BJ (cell line): ENCODE measurements at regions not wholly inside any gene's neighbourhood (a gene's known extent, or its start where the extent isn't known, plus 50 kb on each side); places are given as distances from the start of the nearest gene placed in this dataset.

Experiments
- CTCF ChIA-PET: fragments of 350-600 bp; formaldehyde crosslinking; extraction: SDS; loops from one replicate; lab custom pipeline; 2021; ENCODE audit warnings: antibody characterized with exemption, inconsistent platforms; lab: Yijun Ruan, JAX
- POLR2A ChIA-PET: fragments of 300-600 bp; sonication (Branson Sonifier 250); formaldehyde crosslinking; extraction: SDS; loops from one replicate; lab custom pipeline; 2021; ENCODE audit warnings: antibody characterized with exemption; lab: Charles Lee
- DNase-seq: peaks from one replicate; pipeline ENCODE4 v3.0.0-alpha.2; 2011; ENCODE audit warnings: low read depth
- H3K27me3 ChIP-seq: 2 replicates; pipeline ENCODE4 v1.6.0; 2011; ENCODE audit warnings: low read length; ENCODE audit not compliant: control insufficient read depth, insufficient read depth
- H3K36me3 ChIP-seq: 2 replicates; pipeline ENCODE4 v1.5.1; 2011; ENCODE audit warnings: low read length; ENCODE audit not compliant: control insufficient read depth, insufficient read depth
- H3K4me3 ChIP-seq: 2 replicates; pipeline ENCODE4 v1.5.1; 2011; ENCODE audit warnings: low read depth, mild to moderate bottlenecking, control low read depth, low read length
- CTCF ChIP-seq: IDR thresholded peaks from 2 replicates; pipeline ENCODE4 v1.5.1; 2011; ENCODE audit warnings: low read depth, mild to moderate bottlenecking, control low read depth, inconsistent platforms, low read length, moderate library complexity; ENCODE audit not compliant: insufficient read depth

DNA sequence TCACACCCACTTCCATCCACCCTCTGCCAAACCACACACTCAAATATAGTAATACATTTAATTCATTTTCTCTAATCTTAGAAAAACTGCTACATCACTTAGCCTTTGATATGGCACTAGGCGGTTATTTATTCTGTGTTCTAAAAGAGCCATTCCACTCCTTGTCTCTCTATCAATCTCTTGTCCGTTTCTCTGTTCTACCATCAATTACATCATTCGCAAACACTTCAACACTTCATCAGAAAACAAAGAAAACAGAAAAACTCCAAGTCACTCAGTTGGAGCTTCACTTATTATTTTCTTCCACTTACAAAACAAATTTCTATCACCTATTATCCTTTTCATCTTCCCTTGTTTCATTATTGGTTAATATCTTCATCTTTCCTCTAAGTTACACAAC, 1523.0 kb downstream of the KCNT2 start:
- POLR2A ChIA-PET = no interaction called here
- DNase-seq = no peak
- no peak for TF ChIP-seq CTCF
- CTCF ChIA-PET = no interaction called here
- Histone ChIP-seq H3K36me3 (no peaks in the 10 kb centered on the region), H3K27me3 (no peaks in the 10 kb centered on the region), H3K4me3 (no peak overlapping the region)

GRCh38 chr1:195082183-195082582, 1526.1 kb downstream of the KCNT2 start:
- CTCF ChIA-PET = no interaction called here
- TF ChIP-seq CTCF = no peak
- Histone ChIP-seq H3K36me3 (no peaks in the 10 kb centered on the region), H3K27me3 (no peaks in the 10 kb centered on the region), H3K4me3 (no peak overlapping the region)
- POLR2A ChIA-PET = no interaction called here
- DNase-seq = peak; percentile 35

DNA sequence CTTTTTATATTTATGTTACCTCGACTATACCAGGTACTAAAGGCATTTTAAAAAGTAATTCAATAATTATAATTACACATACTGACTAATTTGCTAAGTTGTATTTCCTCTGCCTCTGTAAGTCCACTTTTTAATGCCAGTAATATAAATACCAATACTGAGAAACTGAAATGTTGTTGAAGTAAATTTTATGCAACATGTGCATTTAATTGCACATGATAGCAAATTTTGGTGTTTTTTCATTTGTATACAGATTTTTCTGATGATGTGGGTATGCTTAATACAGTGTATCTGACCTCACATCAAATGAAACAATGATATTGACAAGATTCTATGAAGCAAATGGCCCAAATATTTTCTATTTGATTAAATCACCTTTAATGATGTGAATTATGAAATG, 1531.6 kb downstream of the KCNT2 start:
- DNase-seq = no peak
- ChIA-PET CTCF (no interaction called here), POLR2A (no interaction called here)
- no peak for TF ChIP-seq CTCF
- Histone ChIP-seq H3K4me3 (no peak overlapping the region), H3K27me3 (no peaks in the 10 kb centered on the region), H3K36me3 (no peaks in the 10 kb centered on the region)

DNA sequence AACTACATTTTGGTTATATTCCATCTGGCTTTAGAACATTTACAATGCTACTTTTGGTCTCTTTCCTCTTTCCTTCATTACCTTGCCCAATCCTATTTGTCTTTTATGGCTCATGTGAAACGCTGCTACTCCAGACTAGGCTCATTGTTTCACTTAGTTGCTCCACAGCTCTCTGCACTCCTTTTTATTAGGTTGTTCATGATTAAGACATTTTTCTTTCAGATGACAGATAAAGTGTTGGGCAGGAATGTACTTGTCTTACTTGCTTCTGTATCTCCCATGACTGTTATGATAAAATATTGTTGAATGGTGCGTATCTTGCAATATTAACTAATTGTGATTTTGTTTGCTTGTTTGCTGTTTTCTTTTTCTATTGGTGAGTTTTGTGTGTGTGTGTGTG, 1532.3 kb downstream of the KCNT2 start:
- Histone ChIP-seq H3K36me3 (no peaks in the 10 kb centered on the region), H3K27me3 (no peaks in the 10 kb centered on the region), H3K4me3 (no peak overlapping the region)
- no peak for DNase-seq
- no peak for TF ChIP-seq CTCF
- POLR2A ChIA-PET = no interaction called here
- CTCF ChIA-PET = no interaction called here

- ChIA-PET POLR2A (no interaction called here), CTCF (no interaction called here)
- DNase-seq = no peak
- Histone ChIP-seq H3K27me3 (no peaks in the 10 kb centered on the region), H3K4me3 (no peak overlapping the region), H3K36me3 (no peaks in the 10 kb centered on the region)
- no peak for TF ChIP-seq CTCF
Measured at GRCh38 chr1:195071461-195071860, 1536.8 kb downstream of the KCNT2 start.
